Gastroesophageal sphincter (tissue), 3 donors: ENCODE measurements at regions not wholly inside any gene's neighbourhood (a gene's known extent, or its start where the extent isn't known, plus 50 kb on each side); places are given as distances from the start of the nearest gene placed in this dataset.

Experiments
- EP300 ChIP-seq: sonication (generic); formaldehyde crosslinking; IDR thresholded peaks from one replicate; pipeline ENCODE4 v1.6.1; 2017; ENCODE audit warnings: antibody characterized with exemption, mild to moderate bottlenecking
- TF ChIP-seq, protein P1 (sequence below), 4 experiments: fragments of 200-600 bp in 2 of 4; fragments of 450-650 bp in 2 of 4; sonication (generic) in 1 of 4; IDR thresholded peaks; one replicate each; pipeline ENCODE4 v1.5.1; 2017 to 2019; ENCODE audit warnings: antibody characterized with exemption in 4 of 4, mild to moderate bottlenecking in 2 of 4, moderate library complexity in 2 of 4

DNA sequence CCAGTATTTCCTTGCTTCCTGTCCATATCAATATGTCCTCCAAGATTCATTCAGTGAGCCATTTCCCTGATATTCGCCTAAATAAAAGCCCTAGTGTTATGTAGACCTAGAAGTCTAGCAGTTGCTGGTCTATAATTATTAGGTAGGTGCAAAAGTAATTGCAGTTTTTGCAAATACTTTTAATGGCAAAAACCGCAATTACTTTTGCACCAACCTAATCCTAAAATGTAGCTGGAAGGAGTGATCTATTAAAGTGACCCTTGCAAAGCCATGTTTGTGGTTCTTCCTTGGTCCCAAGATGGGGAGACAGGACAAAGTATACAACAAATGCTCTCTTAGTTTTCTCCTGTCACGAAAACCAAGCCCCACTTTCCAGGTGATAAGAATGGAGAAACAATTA, 193.0 kb downstream of the IDS start:
- TF ChIP-seq EP300, result no peak
- TF ChIP-seq, protein P1, sequence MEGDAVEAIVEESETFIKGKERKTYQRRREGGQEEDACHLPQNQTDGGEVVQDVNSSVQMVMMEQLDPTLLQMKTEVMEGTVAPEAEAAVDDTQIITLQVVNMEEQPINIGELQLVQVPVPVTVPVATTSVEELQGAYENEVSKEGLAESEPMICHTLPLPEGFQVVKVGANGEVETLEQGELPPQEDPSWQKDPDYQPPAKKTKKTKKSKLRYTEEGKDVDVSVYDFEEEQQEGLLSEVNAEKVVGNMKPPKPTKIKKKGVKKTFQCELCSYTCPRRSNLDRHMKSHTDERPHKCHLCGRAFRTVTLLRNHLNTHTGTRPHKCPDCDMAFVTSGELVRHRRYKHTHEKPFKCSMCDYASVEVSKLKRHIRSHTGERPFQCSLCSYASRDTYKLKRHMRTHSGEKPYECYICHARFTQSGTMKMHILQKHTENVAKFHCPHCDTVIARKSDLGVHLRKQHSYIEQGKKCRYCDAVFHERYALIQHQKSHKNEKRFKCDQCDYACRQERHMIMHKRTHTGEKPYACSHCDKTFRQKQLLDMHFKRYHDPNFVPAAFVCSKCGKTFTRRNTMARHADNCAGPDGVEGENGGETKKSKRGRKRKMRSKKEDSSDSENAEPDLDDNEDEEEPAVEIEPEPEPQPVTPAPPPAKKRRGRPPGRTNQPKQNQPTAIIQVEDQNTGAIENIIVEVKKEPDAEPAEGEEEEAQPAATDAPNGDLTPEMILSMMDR (IDR thresholded peaks at IDR 0.05), result no peak
